GM18870 (cell line): ENCODE measurements at regions not wholly inside any gene's neighbourhood (a gene's known extent, or its start where the extent isn't known, plus 50 kb on each side); places are given as distances from the start of the nearest gene placed in this dataset.
A peak's percentile ranks its signal among the peaks of the same experiment; 100 is the strongest.
"Not testable (repeated sequence)": the region's sequence is repeated elsewhere in the genome, so short reads cannot be mapped to it uniquely, and the experiment has no call there.

ENCODE experiments used
- ATAC-seq: cut with Tn5 transposase; IDR thresholded peaks from one replicate; pipeline ENCODE4 v1.9.1; 2021; ENCODE audit warnings: moderate library complexity; ENCODE audit not compliant: unreplicated experiment

GRCh38 chr2:101645886-101646285 is 51.6 kb upstream of the MAP4K4 start:
- not testable (repeated sequence) for ATAC-seq

- no peak for ATAC-seq
These were observed 52.6 kb upstream of the MAP4K4 start for GRCh38 chr2:101644842-101645383.

GRCh38 chr2:101643004-101643524 is 54.4 kb upstream of the MAP4K4 start:
- no peak for ATAC-seq

- ATAC-seq: no peak
These were observed 58.5 kb upstream of the MAP4K4 start for GRCh38 chr2:101638817-101639605.

- no peak for ATAC-seq
These were observed 59.3 kb upstream of the MAP4K4 start for GRCh38 chr2:101638181-101638711.

GRCh38 chr2:101630224-101630949 is 67.1 kb upstream of the MAP4K4 start:
- no peak for ATAC-seq

GRCh38 chr2:101628030-101628392 is 69.5 kb upstream of the MAP4K4 start:
- ATAC-seq: no peak

- no peak for ATAC-seq
These were observed 70.0 kb upstream of the MAP4K4 start for GRCh38 chr2:101627285-101628029.

GRCh38 chr2:101625814-101626213 is 71.7 kb upstream of the MAP4K4 start:
- ATAC-seq: not testable (repeated sequence)

GRCh38 chr2:101625387-101625786 is 72.1 kb upstream of the MAP4K4 start:
- ATAC-seq: peak; percentile 39

GRCh38 chr2:101624706-101625332 is 72.7 kb upstream of the MAP4K4 start:
- ATAC-seq: no peak

- ATAC-seq: peak; percentile 81
These were observed 74.4 kb upstream of the MAP4K4 start for GRCh38 chr2:101623031-101623521.

GRCh38 chr2:101622210-101623030 is 75.1 kb upstream of the MAP4K4 start:
- ATAC-seq: peak; percentile 83

- ATAC-seq: no peak
These were observed 78.3 kb upstream of the MAP4K4 start for GRCh38 chr2:101619191-101619591.

- no peak for ATAC-seq
These were observed 79.7 kb upstream of the MAP4K4 start for GRCh38 chr2:101617796-101618195.

- no peak for ATAC-seq
These were observed 80.3 kb upstream of the MAP4K4 start for GRCh38 chr2:101617188-101617587.

- ATAC-seq: no peak
These were observed 83.3 kb upstream of the MAP4K4 start for GRCh38 chr2:101614127-101614759.

- no peak for ATAC-seq
These were observed 84.3 kb upstream of the MAP4K4 start for GRCh38 chr2:101613056-101613704.
